Activated naive CD4-positive, alpha-beta T cell treated with anti-CD3 and anti-CD28 coated beads, Interleukin-2, amount 10 ng/mL, durations not matched to agents 7 days and 5 days (primary cell): ENCODE measurements at regions not wholly inside any gene's neighbourhood (a gene's known extent, or its start where the extent isn't known, plus 50 kb on each side); places are given as distances from the start of the nearest gene placed in this dataset.

ENCODE experiments used
- CTCF ChIA-PET: fragments of 350-600 bp; sonication (Branson Sonifier 250); formaldehyde crosslinking; loops from one replicate; lab custom pipeline; 2021; ENCODE audit warnings: antibody characterized with exemption; lab: Charles Lee
- DNase-seq: peaks from one replicate; pipeline ENCODE4 v3.0.0-alpha.2; 2020
- H3K27ac Mint-ChIP-seq: one replicate; pipeline ENCODE4 v1.8.0; 2021; ENCODE audit warnings: mild to moderate bottlenecking, moderate library complexity, mixed read lengths
- H3K27me3 Mint-ChIP-seq: one replicate; pipeline ENCODE4 v1.8.0; 2021; ENCODE audit warnings: mild to moderate bottlenecking, mixed read lengths
- H3K36me3 Mint-ChIP-seq: one replicate; pipeline ENCODE4 v1.8.0; 2021; ENCODE audit warnings: mixed read lengths
- H3K4me1 Mint-ChIP-seq: one replicate; pipeline ENCODE4 v1.8.0; 2021; ENCODE audit warnings: mixed read lengths
- H3K4me3 Mint-ChIP-seq: one replicate; pipeline ENCODE4 v1.8.0; 2021; ENCODE audit warnings: mild to moderate bottlenecking, moderate library complexity, mixed read lengths
- H3K9me3 Mint-ChIP-seq: one replicate; pipeline ENCODE4 v1.8.0; 2021; ENCODE audit warnings: mixed read lengths

DNA sequence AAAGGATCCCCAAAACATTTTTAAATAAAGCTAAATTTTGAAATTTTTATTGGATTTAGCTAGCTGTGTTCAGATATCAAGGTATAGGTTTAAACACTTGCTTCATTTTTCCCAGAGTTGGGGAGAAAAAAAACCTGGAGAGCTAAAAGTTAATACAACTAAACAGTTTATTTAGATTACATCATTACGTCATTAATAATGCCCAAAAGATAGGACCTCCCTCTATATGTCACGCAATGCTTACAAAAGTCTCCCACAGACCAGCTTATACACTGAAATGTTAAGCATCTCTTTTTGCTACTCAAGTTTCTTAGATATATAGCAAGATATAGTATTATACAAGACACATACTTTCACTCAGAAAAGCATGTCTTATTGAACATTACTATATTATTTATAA is 160.0 kb upstream of the SEMA3E start:
- H3K27me3 Mint-ChIP-seq: no peaks in the 10 kb centered on the region
- no peaks in the 10 kb centered on the region for H3K4me1 Mint-ChIP-seq
- no peak overlapping the region for H3K4me3 Mint-ChIP-seq
- DNase-seq: no peak
- CTCF ChIA-PET: no interaction called here
- no peaks in the 10 kb centered on the region for H3K36me3 Mint-ChIP-seq
- H3K9me3 Mint-ChIP-seq: no peaks in the 10 kb centered on the region
- no peak overlapping the region for H3K27ac Mint-ChIP-seq

DNA sequence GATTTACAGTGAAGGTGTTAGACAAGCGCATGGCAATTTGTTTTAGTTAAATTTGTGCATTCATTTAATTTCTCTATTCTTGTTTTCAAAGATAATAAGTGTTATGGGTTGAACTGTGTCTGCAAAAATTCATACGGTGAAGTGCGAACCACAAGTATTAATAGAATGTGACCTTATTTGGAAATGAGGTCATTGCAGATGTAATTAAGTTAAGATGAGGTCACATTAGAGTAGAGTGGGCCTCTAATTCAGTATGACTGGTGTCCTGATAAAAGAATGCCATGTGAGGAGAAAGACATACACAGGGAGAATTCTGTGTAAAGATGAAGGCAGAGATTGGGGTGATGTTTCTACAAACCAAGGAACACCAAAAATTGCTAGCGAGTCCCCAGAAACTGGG is 158.8 kb upstream of the SEMA3E start:
- H3K4me3 Mint-ChIP-seq: no peak overlapping the region
- H3K27me3 Mint-ChIP-seq: no peaks in the 10 kb centered on the region
- H3K4me1 Mint-ChIP-seq: no peaks in the 10 kb centered on the region
- H3K27ac Mint-ChIP-seq: no peak overlapping the region
- no peaks in the 10 kb centered on the region for H3K9me3 Mint-ChIP-seq
- H3K36me3 Mint-ChIP-seq: no peaks in the 10 kb centered on the region
- DNase-seq: no peak
- CTCF ChIA-PET: no interaction called here

DNA sequence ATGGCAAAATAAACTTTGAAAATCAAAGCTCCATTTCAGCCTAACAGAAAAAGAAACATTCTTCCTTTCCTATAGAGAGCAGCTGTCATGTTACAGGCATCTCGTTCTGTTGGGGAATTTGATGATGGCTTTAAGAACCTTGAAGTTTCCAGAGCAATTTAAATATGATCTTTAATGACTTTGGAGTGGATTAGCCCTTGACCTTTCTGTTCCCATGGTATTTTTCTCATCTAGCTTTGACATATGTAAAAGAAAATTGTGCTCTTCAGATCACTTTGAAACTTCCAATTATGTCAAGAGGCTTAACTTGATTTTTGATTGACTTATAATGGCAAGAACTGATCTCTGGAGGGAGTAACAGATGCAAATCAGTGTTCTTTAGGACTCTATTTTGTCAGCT is 157.6 kb upstream of the SEMA3E start:
- Mint-ChIP-seq H3K9me3 (no peaks in the 10 kb centered on the region), H3K27me3 (no peaks in the 10 kb centered on the region), H3K36me3 (no peaks in the 10 kb centered on the region), H3K4me1 (no peaks in the 10 kb centered on the region), H3K4me3 (no peak overlapping the region), H3K27ac (no peak overlapping the region)
- no peak for DNase-seq
- CTCF ChIA-PET: no interaction called here

DNA sequence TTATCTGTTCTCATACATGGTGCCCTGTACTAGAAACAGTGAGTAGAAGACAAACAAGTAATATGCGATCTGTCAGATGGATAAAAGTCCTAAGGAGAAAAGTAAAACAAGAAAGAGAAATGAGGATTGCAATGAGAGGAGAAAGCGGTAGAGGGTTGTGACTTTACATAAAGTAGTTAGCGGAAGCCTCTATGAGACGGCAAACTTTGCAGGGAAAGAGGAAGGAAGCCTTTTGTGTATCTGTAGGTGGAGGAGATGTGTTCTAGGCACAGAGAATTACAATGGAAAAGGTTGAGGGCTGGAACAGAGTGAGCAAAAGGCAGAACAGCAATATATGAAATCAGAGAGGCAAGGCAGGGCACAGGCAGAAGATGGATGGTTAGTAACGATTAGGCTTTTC is 150.4 kb upstream of the SEMA3E start:
- H3K36me3 Mint-ChIP-seq: no peaks in the 10 kb centered on the region
- no peaks in the 10 kb centered on the region for H3K4me1 Mint-ChIP-seq
- H3K4me3 Mint-ChIP-seq: no peak overlapping the region
- CTCF ChIA-PET: no interaction called here
- H3K27me3 Mint-ChIP-seq: no peaks in the 10 kb centered on the region
- no peak for DNase-seq
- no peaks in the 10 kb centered on the region for H3K9me3 Mint-ChIP-seq
- H3K27ac Mint-ChIP-seq: no peak overlapping the region

DNA sequence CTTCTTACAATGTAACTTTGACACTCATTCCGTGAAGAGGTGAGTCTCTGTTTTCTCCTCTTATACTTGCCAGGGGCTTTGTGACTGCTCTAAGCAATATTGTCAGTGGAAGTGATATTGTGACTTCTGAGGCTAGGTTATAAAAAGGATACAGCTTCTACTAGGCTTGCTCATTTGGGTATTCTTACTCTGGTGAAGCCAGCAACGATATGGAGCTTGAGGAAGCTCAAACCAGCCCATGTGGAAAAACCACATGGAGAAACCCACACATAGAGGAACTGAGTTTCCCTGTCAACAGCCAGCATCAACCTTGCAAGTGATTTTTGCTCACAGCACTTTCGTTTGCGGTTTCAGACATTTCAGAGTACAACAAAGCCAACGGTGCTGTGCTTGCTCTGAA is 149.6 kb upstream of the SEMA3E start:
- no peaks in the 10 kb centered on the region for H3K36me3 Mint-ChIP-seq
- H3K4me1 Mint-ChIP-seq: no peaks in the 10 kb centered on the region
- DNase-seq: no peak
- H3K9me3 Mint-ChIP-seq: no peaks in the 10 kb centered on the region
- no peak overlapping the region for H3K27ac Mint-ChIP-seq
- H3K27me3 Mint-ChIP-seq: no peaks in the 10 kb centered on the region
- no peak overlapping the region for H3K4me3 Mint-ChIP-seq
- CTCF ChIA-PET: no interaction called here

DNA sequence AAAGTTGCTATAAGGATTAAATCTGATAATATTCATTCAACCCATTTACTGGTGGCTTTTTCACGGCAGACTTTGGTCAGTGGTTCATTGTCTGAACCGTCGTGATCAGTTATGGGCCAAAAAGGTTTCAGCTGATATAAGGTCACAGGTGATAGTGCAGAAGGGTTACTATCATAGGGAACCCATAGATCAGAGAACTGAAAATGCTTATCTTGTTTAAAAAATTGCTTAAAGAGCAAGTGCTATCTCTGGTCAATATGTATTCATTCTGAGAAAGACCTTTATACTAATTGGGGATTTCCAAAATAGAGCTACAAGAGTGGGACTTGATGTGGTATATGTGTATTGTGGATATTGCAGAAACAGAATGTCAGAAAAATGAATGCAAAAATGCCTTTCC is 147.8 kb upstream of the SEMA3E start:
- H3K36me3 Mint-ChIP-seq: no peaks in the 10 kb centered on the region
- H3K4me3 Mint-ChIP-seq: no peak overlapping the region
- H3K27me3 Mint-ChIP-seq: no peaks in the 10 kb centered on the region
- no peaks in the 10 kb centered on the region for H3K9me3 Mint-ChIP-seq
- no peaks in the 10 kb centered on the region for H3K4me1 Mint-ChIP-seq
- CTCF ChIA-PET: no interaction called here
- no peak for DNase-seq
- no peak overlapping the region for H3K27ac Mint-ChIP-seq

DNA sequence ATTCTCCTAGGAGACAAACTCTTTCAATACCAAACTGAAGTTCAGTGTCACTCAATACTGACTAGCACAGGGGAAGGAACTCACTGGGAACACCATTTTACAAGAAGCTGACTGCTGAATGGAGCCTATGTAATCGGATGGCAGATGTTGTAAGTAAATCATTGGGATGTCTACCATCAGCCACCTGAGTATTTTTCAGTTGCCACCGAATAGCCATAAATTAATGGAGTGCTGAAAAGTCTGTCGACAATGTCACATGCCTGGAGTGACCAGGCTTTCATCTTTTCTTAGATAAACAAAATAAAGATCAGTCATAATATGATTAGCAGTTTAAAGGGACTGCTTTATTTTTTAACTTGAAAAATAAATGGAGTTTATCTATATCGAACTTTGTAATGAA is 145.9 kb upstream of the SEMA3E start:
- DNase-seq: no peak
- H3K4me3 Mint-ChIP-seq: no peak overlapping the region
- CTCF ChIA-PET: no interaction called here
- no peaks in the 10 kb centered on the region for H3K4me1 Mint-ChIP-seq
- H3K27ac Mint-ChIP-seq: no peak overlapping the region
- H3K9me3 Mint-ChIP-seq: no peaks in the 10 kb centered on the region
- H3K36me3 Mint-ChIP-seq: no peaks in the 10 kb centered on the region
- no peaks in the 10 kb centered on the region for H3K27me3 Mint-ChIP-seq

DNA sequence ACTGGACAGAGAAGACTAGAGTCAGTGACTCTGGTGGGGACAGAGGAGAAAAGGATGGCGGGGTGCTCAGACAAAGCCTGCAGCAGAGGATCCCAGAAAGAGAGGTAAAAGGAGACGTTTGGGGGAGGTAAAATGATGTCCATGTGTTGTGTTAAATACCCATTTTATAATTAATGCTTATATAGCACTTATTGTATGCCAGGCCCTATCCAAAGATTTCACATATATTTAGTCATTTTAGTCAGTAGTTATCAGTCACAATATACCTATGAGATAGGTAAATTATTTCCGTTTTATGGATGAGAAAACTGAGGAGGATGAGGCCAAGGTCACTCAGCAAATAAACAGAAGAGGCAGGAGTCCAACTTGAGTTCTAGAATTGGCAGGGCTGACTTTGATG is 144.6 kb upstream of the SEMA3E start:
- Mint-ChIP-seq H3K27me3 (no peaks in the 10 kb centered on the region), H3K36me3 (no peaks in the 10 kb centered on the region), H3K4me1 (no peaks in the 10 kb centered on the region), H3K4me3 (no peak overlapping the region), H3K9me3 (no peaks in the 10 kb centered on the region), H3K27ac (no peak overlapping the region)
- DNase-seq: no peak
- CTCF ChIA-PET: no interaction called here

DNA sequence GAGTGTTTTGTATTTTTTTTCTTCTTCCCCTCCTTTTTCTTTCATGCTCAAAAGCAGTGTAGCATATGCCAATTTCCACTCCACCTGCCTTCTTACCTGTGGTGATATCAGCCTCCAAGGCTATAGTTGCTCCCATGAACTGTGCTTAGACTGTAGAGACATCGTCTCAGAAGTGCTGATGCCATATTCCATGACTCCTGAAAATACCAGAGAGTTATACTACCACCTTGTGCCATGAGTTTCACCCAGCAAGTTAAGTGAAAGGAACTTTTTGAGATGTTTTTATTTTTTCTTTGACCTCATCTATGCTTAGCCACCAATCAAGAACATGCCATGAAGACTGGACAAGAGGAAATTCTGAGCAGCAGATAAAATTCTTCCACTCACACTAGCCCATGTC is 142.8 kb upstream of the SEMA3E start:
- no peaks in the 10 kb centered on the region for H3K36me3 Mint-ChIP-seq
- H3K27me3 Mint-ChIP-seq: no peaks in the 10 kb centered on the region
- DNase-seq: no peak
- H3K4me1 Mint-ChIP-seq: no peaks in the 10 kb centered on the region
- CTCF ChIA-PET: no interaction called here
- no peak overlapping the region for H3K4me3 Mint-ChIP-seq
- no peaks in the 10 kb centered on the region for H3K9me3 Mint-ChIP-seq
- H3K27ac Mint-ChIP-seq: no peak overlapping the region

DNA sequence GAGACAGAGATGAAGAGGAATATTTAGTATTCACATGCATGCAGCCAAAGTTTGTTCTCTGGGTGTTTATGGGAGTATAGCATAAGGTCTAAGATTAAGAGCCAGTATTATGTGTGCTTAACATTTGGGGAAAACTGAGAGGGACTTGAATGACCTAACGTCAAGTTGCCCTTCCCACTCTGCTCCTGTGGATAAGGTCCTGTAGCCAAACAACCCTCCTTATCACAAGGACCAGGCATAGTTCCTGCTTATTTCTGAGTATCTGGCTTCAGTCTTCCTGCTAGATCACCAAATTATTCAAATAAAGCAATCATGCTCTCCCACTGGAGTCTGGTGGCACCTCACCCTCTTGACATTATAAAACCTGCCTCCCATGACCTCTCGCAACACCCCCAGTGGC is 137.9 kb upstream of the SEMA3E start:
- H3K4me3 Mint-ChIP-seq: no peak overlapping the region
- H3K9me3 Mint-ChIP-seq: no peaks in the 10 kb centered on the region
- no peaks in the 10 kb centered on the region for H3K27me3 Mint-ChIP-seq
- no peak for DNase-seq
- CTCF ChIA-PET: no interaction called here
- no peaks in the 10 kb centered on the region for H3K4me1 Mint-ChIP-seq
- H3K27ac Mint-ChIP-seq: no peak overlapping the region
- no peaks in the 10 kb centered on the region for H3K36me3 Mint-ChIP-seq

DNA sequence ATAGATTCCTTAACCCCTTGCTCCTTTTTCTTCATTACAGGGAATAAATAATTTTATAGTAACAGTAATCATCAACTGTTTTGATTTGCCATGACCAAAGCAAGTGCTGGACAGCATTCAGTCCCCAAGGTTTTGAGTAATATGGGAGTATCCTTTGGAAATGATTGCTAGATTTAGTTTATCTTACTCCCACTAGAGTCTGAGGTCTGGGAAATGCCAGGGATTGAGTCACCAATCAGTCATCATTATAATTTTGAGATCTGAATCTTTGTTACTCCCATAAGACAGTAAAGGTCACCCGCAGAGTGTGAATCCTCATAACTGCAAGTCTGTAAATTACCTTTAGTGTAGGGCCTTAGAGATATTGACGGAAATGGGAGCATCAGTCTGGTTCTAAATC is 133.7 kb upstream of the SEMA3E start:
- CTCF ChIA-PET: no interaction called here
- no peak overlapping the region for H3K27ac Mint-ChIP-seq
- no peaks in the 10 kb centered on the region for H3K9me3 Mint-ChIP-seq
- no peak overlapping the region for H3K4me3 Mint-ChIP-seq
- no peaks in the 10 kb centered on the region for H3K36me3 Mint-ChIP-seq
- H3K4me1 Mint-ChIP-seq: no peaks in the 10 kb centered on the region
- H3K27me3 Mint-ChIP-seq: no peaks in the 10 kb centered on the region
- no peak for DNase-seq

DNA sequence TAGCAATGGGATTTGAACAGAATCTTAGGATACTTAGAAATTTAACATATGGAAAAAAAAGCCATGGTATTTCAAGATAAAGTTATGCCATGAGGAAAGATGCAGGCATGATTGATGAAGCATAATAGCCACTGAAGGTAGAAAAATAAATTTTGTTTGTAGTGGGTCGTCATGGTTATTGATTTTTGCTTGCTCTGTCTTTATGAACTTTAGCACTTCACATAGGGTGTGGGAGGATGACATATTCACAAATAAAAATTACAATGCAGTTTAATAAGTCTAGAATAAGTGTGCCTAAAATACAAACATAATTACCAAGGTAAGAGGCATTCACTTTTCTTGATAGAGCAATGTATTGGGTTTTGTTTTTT is 129.1 kb upstream of the SEMA3E start:
- Mint-ChIP-seq H3K4me3 (no peak overlapping the region), H3K36me3 (no peaks in the 10 kb centered on the region), H3K27me3 (no peaks in the 10 kb centered on the region), H3K4me1 (no peaks in the 10 kb centered on the region), H3K27ac (no peak overlapping the region), H3K9me3 (peaks cover 2% of the 10 kb centered on the region)
- CTCF ChIA-PET: no interaction called here
- no peak for DNase-seq

DNA sequence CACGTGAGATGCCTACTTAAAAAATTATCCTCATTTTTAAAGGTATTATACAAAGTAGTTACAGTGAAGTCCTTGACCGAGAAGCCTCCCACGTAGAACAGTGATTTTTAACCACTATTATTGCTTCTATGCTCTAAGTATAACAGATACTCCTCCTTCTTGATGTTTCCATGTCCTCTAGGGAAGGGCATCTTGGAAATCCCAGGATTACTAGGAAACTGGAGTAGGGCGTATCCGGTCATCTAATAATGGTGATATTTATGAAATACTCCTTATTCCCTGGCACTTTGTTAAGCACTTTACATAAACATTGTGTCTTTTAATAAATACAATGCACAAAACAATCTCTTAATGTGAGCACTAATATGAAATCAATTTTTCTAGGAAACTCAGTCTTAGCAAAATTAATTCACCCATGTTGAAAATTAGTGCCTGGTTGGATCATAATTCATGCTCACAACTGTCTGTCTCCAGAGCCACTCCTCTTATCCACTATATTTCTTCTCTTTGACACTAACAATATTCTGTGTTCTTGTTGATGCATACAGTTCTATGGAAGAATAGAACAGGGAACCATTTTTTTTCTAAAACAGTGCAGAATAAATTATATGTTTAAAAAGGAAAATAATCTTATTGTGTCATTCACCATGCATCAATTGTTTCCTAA is 128.6 kb upstream of the SEMA3E start:
- no peak overlapping the region for H3K4me3 Mint-ChIP-seq
- H3K4me1 Mint-ChIP-seq: no peaks in the 10 kb centered on the region
- H3K27me3 Mint-ChIP-seq: no peaks in the 10 kb centered on the region
- H3K27ac Mint-ChIP-seq: no peak overlapping the region
- CTCF ChIA-PET: no interaction called here
- DNase-seq: no peak
- H3K36me3 Mint-ChIP-seq: no peaks in the 10 kb centered on the region
- peaks cover 2% of the 10 kb centered on the region for H3K9me3 Mint-ChIP-seq

DNA sequence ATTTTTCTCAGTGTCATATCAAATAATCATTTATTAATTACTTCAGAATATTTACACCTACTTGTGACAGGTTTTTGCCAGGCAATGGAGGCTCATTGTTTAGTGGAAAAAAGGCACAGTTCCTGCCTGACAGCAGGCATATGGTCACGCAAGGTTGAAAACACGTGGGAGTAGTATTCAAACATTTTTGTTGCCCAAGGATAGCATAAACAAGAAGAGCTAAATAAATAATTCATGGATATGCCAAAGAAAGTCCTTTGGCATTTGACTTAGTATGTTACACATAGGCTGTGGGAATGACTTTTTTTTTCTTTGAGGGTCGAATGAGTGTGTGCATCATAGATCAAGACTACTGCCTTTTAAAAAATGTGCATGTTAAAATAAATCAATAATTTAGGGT is 120.5 kb upstream of the SEMA3E start:
- no peaks in the 10 kb centered on the region for H3K36me3 Mint-ChIP-seq
- CTCF ChIA-PET: no interaction called here
- H3K4me1 Mint-ChIP-seq: no peaks in the 10 kb centered on the region
- DNase-seq: no peak
- peaks cover 2% of the 10 kb centered on the region for H3K9me3 Mint-ChIP-seq
- H3K27me3 Mint-ChIP-seq: no peaks in the 10 kb centered on the region
- no peak overlapping the region for H3K4me3 Mint-ChIP-seq
- H3K27ac Mint-ChIP-seq: no peak overlapping the region

DNA sequence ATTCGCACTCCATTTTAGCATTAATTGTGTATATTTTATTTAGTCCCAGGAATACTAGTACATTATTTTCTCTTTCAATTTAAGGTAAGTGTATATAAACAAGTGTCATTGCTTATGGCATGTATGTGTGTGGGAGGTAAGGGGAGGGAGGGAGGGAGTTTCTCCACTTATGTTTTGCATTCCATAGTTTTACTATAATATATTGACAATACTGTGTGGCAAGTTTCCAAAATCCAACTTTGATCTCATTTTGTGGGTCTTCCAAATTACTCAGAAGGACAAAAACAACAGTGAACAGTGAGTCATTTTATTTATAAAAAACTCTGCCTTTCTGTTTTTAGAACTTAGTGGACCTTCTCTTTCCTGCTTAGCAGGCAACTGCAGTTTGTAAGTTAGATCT is 102.3 kb upstream of the SEMA3E start:
- Mint-ChIP-seq H3K27ac (no peak overlapping the region), H3K27me3 (no peaks in the 10 kb centered on the region), H3K36me3 (no peaks in the 10 kb centered on the region), H3K4me1 (no peaks in the 10 kb centered on the region), H3K9me3 (peaks cover 10% of the 10 kb centered on the region), H3K4me3 (no peak overlapping the region)
- DNase-seq: no peak
- CTCF ChIA-PET: no interaction called here

DNA sequence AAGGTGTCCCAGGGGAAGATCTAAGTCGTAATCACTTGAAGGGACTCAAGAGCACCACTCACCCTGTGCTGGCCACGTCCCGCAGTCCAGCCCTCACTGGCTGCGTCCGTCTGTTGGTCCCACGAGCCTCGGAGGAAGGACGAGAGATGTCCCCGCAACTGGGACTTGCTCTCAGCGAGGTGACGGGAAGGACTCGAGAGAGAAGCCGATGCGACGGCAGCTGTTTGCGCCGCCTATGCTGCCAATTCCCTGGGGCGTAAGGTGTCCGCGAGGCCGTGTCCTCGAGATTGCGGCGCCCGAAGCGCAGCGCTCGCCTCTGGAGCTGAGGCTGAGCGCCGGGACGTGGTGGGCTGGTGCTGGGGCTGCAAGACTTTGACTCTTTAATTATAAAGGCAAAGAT is 100.6 kb upstream of the SEMA3E start:
- no peaks in the 10 kb centered on the region for H3K4me1 Mint-ChIP-seq

More for the DNA sequence above, 100.6 kb upstream of the SEMA3E start:
- DNase-seq: no peak
- H3K4me3 Mint-ChIP-seq: no peak overlapping the region
- H3K27ac Mint-ChIP-seq: no peak overlapping the region
- CTCF ChIA-PET: no interaction called here
- H3K9me3 Mint-ChIP-seq: peaks cover 10% of the 10 kb centered on the region
- H3K36me3 Mint-ChIP-seq: no peaks in the 10 kb centered on the region
- no peaks in the 10 kb centered on the region for H3K27me3 Mint-ChIP-seq
